HCT116 (cell line): ENCODE measurements at regions not wholly inside any gene's neighbourhood (a gene's known extent, or its start where the extent isn't known, plus 50 kb on each side); places are given as distances from the start of the nearest gene placed in this dataset.

ENCODE experiments used
- JUND ChIP-seq: IDR thresholded peaks from 2 replicates; pipeline ENCODE4 v1.6.1; 2012
- POLR2AphosphoS5 ChIP-seq: IDR thresholded peaks from 2 replicates; pipeline ENCODE4 v1.6.1; 2011; ENCODE audit warnings: mild to moderate bottlenecking, low read depth, low read length, moderate library complexity
- RAD21 ChIP-seq: IDR thresholded peaks from 2 replicates; pipeline ENCODE4 v1.6.1; 2012; ENCODE audit warnings: low read depth, mild to moderate bottlenecking

GRCh38 chr17:21476867-21477266, 100.7 kb downstream of the KCNJ12 start:
- TF ChIP-seq RAD21 (no peak), POLR2AphosphoS5 (no peak), JUND (no peak)
